ENCODE measurements at regions not wholly inside any gene's neighbourhood (a gene's known extent, or its start where the extent isn't known, plus 50 kb on each side); places are given as distances from the start of the nearest gene placed in this dataset.

DNA sequence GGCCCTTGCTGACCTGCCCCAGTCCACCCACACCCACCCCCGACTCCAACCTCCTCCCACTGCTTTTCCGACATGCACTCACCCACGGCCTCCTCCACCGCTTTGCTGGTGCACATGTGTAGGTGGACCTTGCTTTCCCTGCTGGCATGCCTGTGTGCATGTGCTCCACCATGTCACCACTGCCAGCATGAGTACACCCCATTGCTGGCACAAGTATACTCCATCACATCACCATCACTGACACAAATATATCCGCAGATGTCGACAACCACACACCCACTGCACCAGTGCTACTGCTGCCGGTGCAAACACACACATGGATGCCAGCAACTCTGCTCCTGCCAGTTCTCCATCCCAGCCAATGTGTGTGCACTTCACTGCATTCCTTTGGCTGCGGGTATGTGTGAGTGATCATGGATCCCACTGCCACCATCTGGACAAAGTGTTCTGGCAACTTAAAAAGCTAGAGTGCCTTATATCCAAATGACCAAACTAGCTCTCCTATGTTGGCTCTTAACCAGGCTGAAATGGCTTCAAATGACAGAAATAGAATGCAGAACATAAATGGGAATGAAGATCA, 1072.3 kb downstream of the RAPGEF2 start:
- TF ChIP-seq CTCF (IDR thresholded peaks at IDR 0.05) (no peak), ZFX (IDR thresholded peaks at IDR 0.05; ENCODE audit: borderline replicate concordance) (no peak)

Data from 22Rv1 (cell line).